Keratinocyte (primary cell): ENCODE measurements at regions not wholly inside any gene's neighbourhood (a gene's known extent, or its start where the extent isn't known, plus 50 kb on each side); places are given as distances from the start of the nearest gene placed in this dataset.

Experiments used
- DNase-seq: peaks from one replicate; pipeline ENCODE4 v3.0.0-alpha.2; 2011; ENCODE audit warnings: low read depth, missing footprints, low spot score
- FAIRE-seq: peaks from 2 replicates; lab custom pipeline; 2011; peaks lifted over from hg19 to GRCh38; lab: Jason Lieb, UNC
- H2AFZ ChIP-seq: 2 replicates; pipeline ENCODE4 v1.6.0; 2012; ENCODE audit warnings: low read length, control low read depth, inconsistent platforms; ENCODE audit not compliant: control insufficient read depth
- H3K27ac ChIP-seq: 2 replicates; pipeline ENCODE4 v1.5.1; 2011; ENCODE audit warnings: low read length; ENCODE audit not compliant: control insufficient read depth, insufficient read depth
- H3K27me3 ChIP-seq: 3 replicates; pipeline ENCODE4 v1.6.0; 2011; ENCODE audit warnings: low read length; ENCODE audit not compliant: control insufficient read depth, insufficient read depth; ENCODE audit errors: extremely low read depth
- H3K36me3 ChIP-seq, 2 experiments: 2 replicates in 1 of 2; 3 replicates in 1 of 2; pipeline ENCODE4 v1.5.1; 2011; ENCODE audit warnings: low read length in 2 of 2, mild to moderate bottlenecking in 1 of 2; ENCODE audit not compliant: control insufficient read depth in 2 of 2, insufficient read depth in 2 of 2; ENCODE audit errors: extremely low read depth in 1 of 2
- H3K4me1 ChIP-seq: 3 replicates; pipeline ENCODE4 v1.5.1; 2011; ENCODE audit warnings: low read length; ENCODE audit not compliant: control insufficient read depth, insufficient read depth; ENCODE audit errors: extremely low read depth
- H3K4me2 ChIP-seq: 3 replicates; pipeline ENCODE4 v1.6.0; 2011; ENCODE audit warnings: low read depth, low read length; ENCODE audit not compliant: control insufficient read depth, insufficient read depth; ENCODE audit errors: extremely low read depth
- H3K4me3 ChIP-seq, 3 experiments: fragments of 200-600 bp in 1 of 3; sonication (generic) in 1 of 3; 2 replicates in 2 of 3; 3 replicates in 1 of 3; pipeline ENCODE4 v1.5.1; 2011 to 2016; ENCODE audit warnings: low read length in 3 of 3, mild to moderate bottlenecking in 3 of 3, control low read depth in 2 of 3, inconsistent platforms in 1 of 3, low read depth in 1 of 3, mixed read lengths in 1 of 3, mixed run types in 1 of 3, moderate library complexity in 1 of 3; ENCODE audit not compliant: control insufficient read depth in 2 of 3, insufficient read depth in 2 of 3; ENCODE audit errors: extremely low read depth in 1 of 3
- H3K79me2 ChIP-seq: 2 replicates; pipeline ENCODE4 v1.6.0; 2012; ENCODE audit warnings: low read length; ENCODE audit not compliant: control insufficient read depth, insufficient read depth
- H3K9ac ChIP-seq: 3 replicates; pipeline ENCODE4 v1.6.0; 2011; ENCODE audit warnings: low read length; ENCODE audit not compliant: control insufficient read depth, insufficient read depth; ENCODE audit errors: extremely low read depth
- H3K9me1 ChIP-seq: 3 replicates; pipeline ENCODE4 v1.6.0; 2011; ENCODE audit warnings: low read length; ENCODE audit not compliant: control insufficient read depth, insufficient read depth; ENCODE audit errors: extremely low read depth
- H3K9me3 ChIP-seq: 2 replicates; pipeline ENCODE4 v1.5.1; 2012; ENCODE audit warnings: low read depth, low read length; ENCODE audit not compliant: control insufficient read depth
- H4K20me1 ChIP-seq: 3 replicates; pipeline ENCODE4 v1.6.0; 2011; ENCODE audit warnings: low read length; ENCODE audit not compliant: control insufficient read depth, insufficient read depth; ENCODE audit errors: extremely low read depth
- CTCF ChIP-seq, 3 experiments: IDR thresholded peaks in 1 of 3; conservative IDR thresholded peaks in 1 of 3; optimal IDR thresholded peaks in 1 of 3; 2 replicates in 2 of 3; 3 replicates in 1 of 3; pipeline versions ENCODE3 to v1.5.1; 2011; ENCODE audit warnings: low read length in 3 of 3, mild to moderate bottlenecking in 3 of 3, moderate library complexity in 2 of 3, control low read depth in 1 of 3, inconsistent platforms in 1 of 3; ENCODE audit not compliant: insufficient read depth in 2 of 3; ENCODE audit errors: extremely low read depth in 1 of 3
- EZH2 ChIP-seq: IDR thresholded peaks from one replicate; pipeline ENCODE4 v1.6.1; 2012; ENCODE audit warnings: inconsistent platforms, mild to moderate bottlenecking, low read length, moderate library complexity
- dilution Hi-C: fragments of 300-500 bp; cut with MboI; formaldehyde crosslinking; loops from one replicate; pipeline ENCODE4 v1.7.0; 2020; ENCODE audit warnings: low sequenced_read_pairs; ENCODE audit not compliant: extremely low pct_ligation_motif_present

DNA sequence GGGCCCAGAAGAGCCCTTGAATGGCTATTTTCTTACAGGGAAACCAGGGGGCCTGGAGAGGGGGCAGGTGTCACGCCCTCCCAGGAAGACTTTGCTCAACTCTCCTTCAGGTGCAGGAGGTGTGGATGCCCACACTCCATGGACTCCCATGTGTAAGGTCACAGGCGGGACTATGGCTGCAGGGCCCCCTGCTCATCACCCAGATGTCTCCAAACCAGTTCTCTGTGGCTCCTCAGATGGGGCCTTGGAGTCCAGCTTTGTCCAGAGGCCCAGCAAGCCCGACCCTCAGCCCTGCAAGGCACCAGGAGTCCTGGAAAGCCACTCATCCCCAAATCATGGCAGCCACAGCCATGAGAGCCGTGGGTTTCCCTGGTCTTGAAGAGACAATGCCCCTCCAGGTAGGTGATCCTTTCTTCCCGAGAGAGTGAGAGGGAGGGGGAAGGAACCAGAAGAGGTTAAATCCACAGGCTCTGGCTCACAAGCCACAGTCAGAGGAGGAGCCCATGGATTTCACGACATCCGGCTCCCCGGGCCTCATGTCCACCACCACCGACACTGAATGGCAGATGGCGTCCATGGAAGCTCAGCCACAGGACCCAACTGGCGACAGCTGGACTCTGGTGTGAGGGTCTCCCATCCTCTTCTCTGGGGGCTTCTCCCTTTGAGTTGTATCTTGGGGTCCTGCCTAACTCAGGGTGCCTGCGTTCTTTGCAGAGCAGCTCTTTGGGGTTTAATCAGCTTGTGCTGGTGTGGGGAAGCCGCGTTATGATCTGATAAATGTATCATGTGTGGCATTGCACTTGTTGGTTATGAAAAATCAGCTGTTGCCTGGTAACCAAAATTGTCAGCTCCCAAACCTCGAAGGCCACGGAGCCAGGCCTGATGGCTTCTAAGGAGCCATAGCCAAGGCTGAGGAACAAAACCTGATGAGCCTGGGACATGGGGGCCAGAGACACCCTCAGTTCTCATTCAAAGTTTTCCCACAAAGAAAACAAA, 620.4 kb downstream of the BRD1 start:
- Histone ChIP-seq H3K36me3 (no peaks in the 10 kb centered on the region), H3K27ac (no peak overlapping the region), H4K20me1 (no peaks in the 10 kb centered on the region), H3K4me3 (no peak overlapping the region), H3K79me2 (no peaks in the 10 kb centered on the region), H3K9ac (no peak overlapping the region), H3K4me2 (no peak overlapping the region), H3K4me1 (no peaks in the 10 kb centered on the region), H3K9me1 (no peaks in the 10 kb centered on the region), H2AFZ (no peak overlapping the region), H3K9me3 (peaks cover 28% of the 10 kb centered on the region), H3K27me3 (no peaks in the 10 kb centered on the region)
- TF ChIP-seq CTCF (optimal IDR thresholded peaks at IDR 0.05 in 1 of 3, IDR thresholded peaks at IDR 0.05 in 1 of 3, conservative IDR thresholded peaks at IDR 0.05 in 1 of 3; ENCODE audit: extremely low read depth in 1 of 3, insufficient read depth in 2 of 3, low read length in 3 of 3) = no peak
- TF ChIP-seq EZH2 = no peak
- FAIRE-seq = no peak
- dilution Hi-C loops = no loop called here
- DNase-seq = no peak

DNA sequence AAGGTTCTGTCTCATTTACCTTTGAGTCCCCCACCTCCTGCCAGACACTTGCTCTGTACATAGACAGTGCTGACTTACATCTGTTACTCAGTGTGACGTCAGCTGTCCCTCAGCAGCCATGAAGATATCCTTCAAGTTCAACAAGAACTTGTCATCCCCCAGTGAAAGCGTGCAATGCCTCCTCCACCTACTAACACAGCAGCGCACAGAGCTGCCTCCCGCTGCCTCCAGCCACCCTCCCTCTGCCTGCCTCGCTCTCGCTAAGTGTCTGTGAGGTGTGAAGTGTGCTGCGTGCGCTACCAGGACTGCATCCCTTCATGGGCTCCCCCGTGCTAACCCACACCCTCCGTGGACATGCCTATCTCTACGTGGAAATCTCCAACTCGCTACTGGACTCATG, 621.4 kb downstream of the BRD1 start:
- dilution Hi-C loops = no loop called here
- peaks cover 30% of the 10 kb centered on the region for H3K9me3 ChIP-seq
- no peak for DNase-seq
- no peaks in the 10 kb centered on the region for H3K27me3 ChIP-seq
- H3K79me2 ChIP-seq = no peaks in the 10 kb centered on the region
- no peak overlapping the region for H3K9ac ChIP-seq
- H3K4me2 ChIP-seq = no peak overlapping the region
- no peaks in the 10 kb centered on the region for H3K36me3 ChIP-seq
- no peak overlapping the region for H3K4me3 ChIP-seq
- no peak overlapping the region for H3K27ac ChIP-seq
- no peaks in the 10 kb centered on the region for H3K4me1 ChIP-seq
- H4K20me1 ChIP-seq = no peaks in the 10 kb centered on the region
- no peak for TF ChIP-seq CTCF (optimal IDR thresholded peaks at IDR 0.05 in 1 of 3, IDR thresholded peaks at IDR 0.05 in 1 of 3, conservative IDR thresholded peaks at IDR 0.05 in 1 of 3; ENCODE audit: extremely low read depth in 1 of 3, insufficient read depth in 2 of 3, low read length in 3 of 3)
- H2AFZ ChIP-seq = no peak overlapping the region
- FAIRE-seq = no peak
- H3K9me1 ChIP-seq = no peaks in the 10 kb centered on the region
